Suprapubic skin (tissue), 3 donors: ENCODE measurements at regions not wholly inside any gene's neighbourhood (a gene's known extent, or its start where the extent isn't known, plus 50 kb on each side); places are given as distances from the start of the nearest gene placed in this dataset.

Experiments
- EP300 ChIP-seq: sonication (generic); formaldehyde crosslinking; IDR thresholded peaks from one replicate; pipeline ENCODE4 v1.6.1; 2017; ENCODE audit warnings: antibody characterized with exemption
- POLR2A ChIP-seq, 2 donors: fragments of 450-650 bp; IDR thresholded peaks; one replicate each; pipeline ENCODE4 v1.6.1; 2017; ENCODE audit warnings: antibody characterized with exemption in 2 of 2, mild to moderate bottlenecking in 2 of 2, moderate library complexity in 2 of 2
- TF ChIP-seq, protein P1 (sequence below), 2 donors: fragments of 200-600 bp in 1 of 2; fragments of 450-650 bp in 1 of 2; sonication (generic) in 1 of 2; IDR thresholded peaks; one replicate each; pipeline ENCODE4 v1.5.1; 2016 to 2019; ENCODE audit warnings: antibody characterized with exemption in 2 of 2, mild to moderate bottlenecking in 1 of 2, moderate library complexity in 1 of 2

DNA sequence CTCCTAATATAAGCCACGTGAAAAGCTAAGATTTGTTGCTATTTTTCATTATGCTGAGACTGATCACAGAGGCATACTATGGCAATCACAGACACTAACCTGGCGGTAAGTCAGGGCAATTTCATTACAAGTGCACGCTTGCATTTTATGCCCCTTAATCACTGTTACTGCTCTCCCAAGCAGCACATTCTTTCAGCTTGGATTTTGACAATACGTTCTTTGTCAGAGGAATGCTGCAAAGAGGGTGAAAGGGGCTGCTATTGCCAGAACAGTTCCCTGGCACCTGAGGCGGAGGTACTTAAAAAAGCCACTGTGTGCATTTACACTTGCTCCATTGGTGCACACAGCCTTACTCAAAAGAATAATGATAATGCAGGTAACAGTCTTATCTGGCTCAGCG, 346.6 kb downstream of the RFC3 start:
- TF ChIP-seq, protein P1, sequence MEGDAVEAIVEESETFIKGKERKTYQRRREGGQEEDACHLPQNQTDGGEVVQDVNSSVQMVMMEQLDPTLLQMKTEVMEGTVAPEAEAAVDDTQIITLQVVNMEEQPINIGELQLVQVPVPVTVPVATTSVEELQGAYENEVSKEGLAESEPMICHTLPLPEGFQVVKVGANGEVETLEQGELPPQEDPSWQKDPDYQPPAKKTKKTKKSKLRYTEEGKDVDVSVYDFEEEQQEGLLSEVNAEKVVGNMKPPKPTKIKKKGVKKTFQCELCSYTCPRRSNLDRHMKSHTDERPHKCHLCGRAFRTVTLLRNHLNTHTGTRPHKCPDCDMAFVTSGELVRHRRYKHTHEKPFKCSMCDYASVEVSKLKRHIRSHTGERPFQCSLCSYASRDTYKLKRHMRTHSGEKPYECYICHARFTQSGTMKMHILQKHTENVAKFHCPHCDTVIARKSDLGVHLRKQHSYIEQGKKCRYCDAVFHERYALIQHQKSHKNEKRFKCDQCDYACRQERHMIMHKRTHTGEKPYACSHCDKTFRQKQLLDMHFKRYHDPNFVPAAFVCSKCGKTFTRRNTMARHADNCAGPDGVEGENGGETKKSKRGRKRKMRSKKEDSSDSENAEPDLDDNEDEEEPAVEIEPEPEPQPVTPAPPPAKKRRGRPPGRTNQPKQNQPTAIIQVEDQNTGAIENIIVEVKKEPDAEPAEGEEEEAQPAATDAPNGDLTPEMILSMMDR (IDR thresholded peaks at IDR 0.05): no peak
- TF ChIP-seq EP300 (no peak), POLR2A (IDR thresholded peaks at IDR 0.05) (no peak)
